GM12878 (cell line): ENCODE measurements at regions not wholly inside any gene's neighbourhood (a gene's known extent, or its start where the extent isn't known, plus 50 kb on each side); places are given as distances from the start of the nearest gene placed in this dataset.
A peak's percentile ranks its signal among the peaks of the same experiment; 100 is the strongest.

ENCODE experiments used
- POLR2AphosphoS5 ChIP-seq: IDR thresholded peaks from 2 replicates; pipeline ENCODE4 v1.6.1; 2011; ENCODE audit warnings: mild to moderate bottlenecking, low read length, inconsistent platforms
- TF ChIP-seq, protein P1 (sequence below), 3 experiments: IDR thresholded peaks in 2 of 3; conservative IDR thresholded peaks in 1 of 3; 2 replicates each; pipeline ENCODE4 v1.5.1; 2011; ENCODE audit warnings: low read depth in 3 of 3, low read length in 3 of 3, mild to moderate bottlenecking in 3 of 3, control low read depth in 2 of 3, moderate library complexity in 2 of 3, inconsistent platforms in 1 of 3, mixed read lengths in 1 of 3; ENCODE audit not compliant: control insufficient read depth in 2 of 3, insufficient read depth in 1 of 3; ENCODE audit errors: extremely low read depth in 1 of 3

DNA sequence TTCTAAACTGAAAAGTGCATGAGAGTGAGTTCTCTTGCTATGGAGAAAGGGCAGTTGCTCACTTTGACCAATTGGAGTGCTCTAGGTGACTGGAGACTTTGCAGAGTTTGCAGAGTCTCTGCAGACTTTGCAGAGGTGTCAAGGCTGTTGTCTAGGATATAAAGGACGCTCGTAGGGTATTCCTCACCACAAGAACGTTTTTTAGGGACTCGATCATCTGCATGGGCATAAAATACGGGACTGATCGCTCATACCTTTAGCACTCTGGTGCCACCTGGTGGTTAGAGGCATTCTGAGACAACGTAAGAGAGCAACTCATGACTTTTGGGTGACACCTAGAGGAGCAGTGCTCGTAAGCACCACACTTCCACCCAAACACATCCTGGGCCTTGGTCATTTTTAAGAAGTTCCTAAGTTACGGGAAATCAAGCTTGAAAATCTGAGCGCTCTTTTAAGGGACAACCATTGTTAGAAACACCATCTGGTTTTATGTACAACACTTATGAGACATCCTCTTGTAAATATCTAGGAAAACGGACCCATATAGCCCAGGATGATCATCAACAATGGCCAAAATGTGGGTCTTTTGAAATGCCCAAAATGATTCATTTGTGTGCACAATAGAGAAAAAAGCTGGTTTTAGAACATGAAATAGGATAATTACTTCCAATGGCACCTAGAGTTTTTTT lies 51.6 kb upstream of the XCR1 start:
- TF ChIP-seq POLR2AphosphoS5 = no peak
- TF ChIP-seq, protein P1, sequence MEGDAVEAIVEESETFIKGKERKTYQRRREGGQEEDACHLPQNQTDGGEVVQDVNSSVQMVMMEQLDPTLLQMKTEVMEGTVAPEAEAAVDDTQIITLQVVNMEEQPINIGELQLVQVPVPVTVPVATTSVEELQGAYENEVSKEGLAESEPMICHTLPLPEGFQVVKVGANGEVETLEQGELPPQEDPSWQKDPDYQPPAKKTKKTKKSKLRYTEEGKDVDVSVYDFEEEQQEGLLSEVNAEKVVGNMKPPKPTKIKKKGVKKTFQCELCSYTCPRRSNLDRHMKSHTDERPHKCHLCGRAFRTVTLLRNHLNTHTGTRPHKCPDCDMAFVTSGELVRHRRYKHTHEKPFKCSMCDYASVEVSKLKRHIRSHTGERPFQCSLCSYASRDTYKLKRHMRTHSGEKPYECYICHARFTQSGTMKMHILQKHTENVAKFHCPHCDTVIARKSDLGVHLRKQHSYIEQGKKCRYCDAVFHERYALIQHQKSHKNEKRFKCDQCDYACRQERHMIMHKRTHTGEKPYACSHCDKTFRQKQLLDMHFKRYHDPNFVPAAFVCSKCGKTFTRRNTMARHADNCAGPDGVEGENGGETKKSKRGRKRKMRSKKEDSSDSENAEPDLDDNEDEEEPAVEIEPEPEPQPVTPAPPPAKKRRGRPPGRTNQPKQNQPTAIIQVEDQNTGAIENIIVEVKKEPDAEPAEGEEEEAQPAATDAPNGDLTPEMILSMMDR (IDR thresholded peaks at IDR 0.05 in 2 of 3, conservative IDR thresholded peaks at IDR 0.05 in 1 of 3; ENCODE audit: control insufficient read depth in 2 of 3, extremely low read depth in 1 of 3, insufficient read depth in 1 of 3, low read depth in 3 of 3, low read length in 3 of 3) = peak; percentile 93 to 100 (median 100); a peak in 5 of 6 replicates
